Natural killer cell (primary cell): ENCODE measurements at regions not wholly inside any gene's neighbourhood (a gene's known extent, or its start where the extent isn't known, plus 50 kb on each side); places are given as distances from the start of the nearest gene placed in this dataset.
A peak's percentile ranks its signal among the peaks of the same experiment; 100 is the strongest.

Source experiments
- ATAC-seq, 3 donors: fragments of 150-1000 bp in 2 of 3; fragments of 200-7000 bp in 1 of 3; cut with Tn5 transposase; 1 replicate in 1 of 3; 2 replicates in 2 of 3; pipeline ENCODE4 v1.10.0; 2021; ENCODE audit warnings: mild to moderate bottlenecking in 2 of 3, moderate library complexity in 2 of 3
- DNase-seq, 2 donors: peaks; one replicate each; pipeline versions ENCODE4 v3.0.0 to v3.0.0-alpha.2; 2013 to 2021; ENCODE audit warnings: mixed read lengths in 1 of 2
- H3K27ac ChIP-seq: one replicate; pipeline ENCODE4 v1.5.1; 2013; ENCODE audit warnings: mild to moderate bottlenecking, low read length
- H3K27me3 ChIP-seq: one replicate; pipeline ENCODE4 v1.6.1; 2013; ENCODE audit warnings: low read length; ENCODE audit not compliant: control insufficient read depth, insufficient read depth
- H3K36me3 ChIP-seq: one replicate; pipeline ENCODE4 v1.6.1; 2013; ENCODE audit warnings: low read length; ENCODE audit not compliant: control insufficient read depth, insufficient read depth
- H3K4me1 ChIP-seq: one replicate; pipeline ENCODE4 v1.6.1; 2013; ENCODE audit warnings: low read length; ENCODE audit not compliant: control insufficient read depth, insufficient read depth
- H3K4me3 ChIP-seq: one replicate; pipeline ENCODE4 v1.5.1; 2013; ENCODE audit warnings: low read length
- H3K9me3 ChIP-seq: one replicate; pipeline ENCODE4 v1.6.1; 2013; ENCODE audit warnings: low read length; ENCODE audit not compliant: control insufficient read depth, insufficient read depth
- H3K27ac Mint-ChIP-seq, 2 donors: one replicate each; pipeline ENCODE4 v1.8.0; 2022; ENCODE audit warnings: mild to moderate bottlenecking in 2 of 2, mixed read lengths in 2 of 2, moderate library complexity in 1 of 2
- H3K27me3 Mint-ChIP-seq, 2 donors: one replicate each; pipeline ENCODE4 v1.8.0; 2022; ENCODE audit warnings: low read depth in 2 of 2, mixed read lengths in 2 of 2
- H3K36me3 Mint-ChIP-seq: one replicate; pipeline ENCODE4 v1.8.0; 2022; ENCODE audit warnings: mixed read lengths
- H3K4me1 Mint-ChIP-seq, 2 donors: one replicate each; pipeline ENCODE4 v1.8.0; 2022; ENCODE audit warnings: mixed read lengths in 2 of 2
- H3K4me3 Mint-ChIP-seq: one replicate; pipeline ENCODE4 v1.8.0; 2022; ENCODE audit warnings: mild to moderate bottlenecking, moderate library complexity, mixed read lengths
- H3K9me3 Mint-ChIP-seq, 2 donors: one replicate each; pipeline ENCODE4 v1.8.0; 2022; ENCODE audit warnings: mixed read lengths in 2 of 2
- CTCF ChIP-seq: fragments of 200-600 bp; IDR thresholded peaks from one replicate; pipeline ENCODE4 v1.8.0; 2022; ENCODE audit warnings: antibody characterized with exemption
- WGBS: methylation state at CpG from one replicate; pipeline ENCODE4 v1.1.7; 2013; ENCODE audit warnings: missing lambda C conversion rate; ENCODE audit not compliant: insufficient coverage; 5-methylcytosine and 5-hydroxymethylcytosine counted together
- intact Hi-C: fragments of 100-400 bp; cut with micrococcal nuclease; formaldehyde crosslinking; loops from one replicate; pipeline ENCODE4 v1.14.2; 2022

GRCh38 chr10:28429045-28429444 lies 103.9 kb upstream of the WAC start:
- no peaks in the 10 kb centered on the region for H3K36me3 Mint-ChIP-seq
- H3K27ac ChIP-seq = no peak overlapping the region
- intact Hi-C loops = no loop called here
- no peak overlapping the region for H3K4me3 ChIP-seq
- TF ChIP-seq CTCF = no peak
- H3K27me3 Mint-ChIP-seq = peaks cover 0 to 10% of the 10 kb centered on the region in 2 donors
- H3K27me3 ChIP-seq = no peaks in the 10 kb centered on the region
- peaks cover 7% of the 10 kb centered on the region in 2 donors for H3K4me1 Mint-ChIP-seq
- peaks cover 4% of the 10 kb centered on the region for H3K4me1 ChIP-seq
- H3K9me3 ChIP-seq = no peaks in the 10 kb centered on the region
- no peak for DNase-seq
- H3K27ac Mint-ChIP-seq = no peak overlapping the region
- no peaks in the 10 kb centered on the region for H3K36me3 ChIP-seq
- ATAC-seq = no peak
- no peaks in the 10 kb centered on the region for H3K9me3 Mint-ChIP-seq
- no peak overlapping the region for H3K4me3 Mint-ChIP-seq

GRCh38 chr10:28429573-28430216 lies 103.2 kb upstream of the WAC start:
- Histone ChIP-seq H3K9me3 (no peaks in the 10 kb centered on the region), H3K4me1 (peaks cover 4% of the 10 kb centered on the region), H3K27ac (no peak overlapping the region), H3K36me3 (no peaks in the 10 kb centered on the region), H3K27me3 (no peaks in the 10 kb centered on the region), H3K4me3 (no peak overlapping the region)
- no peak for TF ChIP-seq CTCF
- ATAC-seq (no peak), DNase-seq (no peak)
- 87% methylated on average over 3 of the region's 3 CpGs for WGBS
- H3K36me3 Mint-ChIP-seq = no peaks in the 10 kb centered on the region
- H3K9me3 Mint-ChIP-seq = no peaks in the 10 kb centered on the region
- no peak overlapping the region for H3K27ac Mint-ChIP-seq
- no peak overlapping the region for H3K4me3 Mint-ChIP-seq
- H3K27me3 Mint-ChIP-seq = peaks cover 0 to 8% of the 10 kb centered on the region in 2 donors
- intact Hi-C loops = loop anchor here (10.0 kb wide), 1 partner anchor 195 kb away; no protein-coding TSS in a partner anchor
- H3K4me1 Mint-ChIP-seq = peaks cover 7% of the 10 kb centered on the region in 2 donors

- Mint-ChIP-seq H3K9me3 (no peaks in the 10 kb centered on the region), H3K27me3 (peaks cover 0 to 3% of the 10 kb centered on the region in 2 donors), H3K36me3 (no peaks in the 10 kb centered on the region), H3K27ac (no peak overlapping the region), H3K4me3 (no peak overlapping the region), H3K4me1 (peaks cover 7% of the 10 kb centered on the region in 2 donors)
- WGBS = 100% methylated on average over 3 of the region's 5 CpGs
- peaks cover 4% of the 10 kb centered on the region for H3K4me1 ChIP-seq
- no peak overlapping the region for H3K27ac ChIP-seq
- H3K4me3 ChIP-seq = no peak overlapping the region
- no peaks in the 10 kb centered on the region for H3K36me3 ChIP-seq
- DNase-seq (no peak), ATAC-seq (no peak)
- no peak for TF ChIP-seq CTCF
- H3K9me3 ChIP-seq = no peaks in the 10 kb centered on the region
- H3K27me3 ChIP-seq = no peaks in the 10 kb centered on the region
- intact Hi-C loops = loop anchor here (10.0 kb wide), 1 partner anchor 194 kb away; no protein-coding TSS in a partner anchor
These were observed 101.8 kb upstream of the WAC start for GRCh38 chr10:28431139-28431538.

GRCh38 chr10:28432210-28432676 lies 100.7 kb upstream of the WAC start:
- no peaks in the 10 kb centered on the region for H3K9me3 ChIP-seq
- H3K36me3 Mint-ChIP-seq = no peaks in the 10 kb centered on the region
- no peak overlapping the region for H3K27ac Mint-ChIP-seq
- H3K4me3 ChIP-seq = no peak overlapping the region
- H3K36me3 ChIP-seq = no peaks in the 10 kb centered on the region
- H3K27me3 ChIP-seq = no peaks in the 10 kb centered on the region
- peaks cover 0 to 3% of the 10 kb centered on the region in 2 donors for H3K27me3 Mint-ChIP-seq
- 1% methylated on average over 9 of the region's 9 CpGs for WGBS
- H3K4me1 ChIP-seq = peaks cover 4% of the 10 kb centered on the region
- H3K4me3 Mint-ChIP-seq = no peak overlapping the region
- DNase-seq (peak in 1 of 2 donors; percentile 65), ATAC-seq (peak; percentile 53 to 78 (median 65))
- no peaks in the 10 kb centered on the region for H3K9me3 Mint-ChIP-seq
- TF ChIP-seq CTCF = peak; percentile 82
- peaks cover 7% of the 10 kb centered on the region in 2 donors for H3K4me1 Mint-ChIP-seq
- intact Hi-C loops = loop anchor here (10.0 kb wide), 1 partner anchor 193 kb away; no protein-coding TSS in a partner anchor
- no peak overlapping the region for H3K27ac ChIP-seq
